H9 (cell line): ENCODE measurements at regions not wholly inside any gene's neighbourhood (a gene's known extent, or its start where the extent isn't known, plus 50 kb on each side); places are given as distances from the start of the nearest gene placed in this dataset.

Experiments
- DNase-seq: peaks from one replicate; pipeline ENCODE4 v3.0.0-alpha.2; 2017
- H2AFZ ChIP-seq: one replicate; pipeline ENCODE4 v1.6.1; 2013; ENCODE audit warnings: mild to moderate bottlenecking, low read length, control low read depth, moderate library complexity
- H2AK5ac ChIP-seq: 2 replicates; pipeline ENCODE4 v1.6.1; 2013; ENCODE audit warnings: low read length, control low read depth, mixed read lengths; ENCODE audit not compliant: insufficient read length
- H2BK120ac ChIP-seq: one replicate; pipeline ENCODE4 v1.6.1; 2013; ENCODE audit warnings: low read depth, mild to moderate bottlenecking, low read length, control low read depth, inconsistent platforms; ENCODE audit not compliant: poor library complexity, severe bottlenecking
- H2BK12ac ChIP-seq: 2 replicates; pipeline ENCODE4 v1.6.1; 2013; ENCODE audit warnings: low read length, control low read depth, mixed read lengths, low read depth; ENCODE audit not compliant: insufficient read length
- H2BK15ac ChIP-seq: 2 replicates; pipeline ENCODE4 v1.6.1; 2013; ENCODE audit warnings: low read depth, low read length, control low read depth
- H2BK20ac ChIP-seq: one replicate; pipeline ENCODE4 v1.6.1; 2013; ENCODE audit warnings: low read depth, mild to moderate bottlenecking, low read length, control low read depth, inconsistent platforms; ENCODE audit not compliant: poor library complexity, severe bottlenecking
- H2BK5ac ChIP-seq: 2 replicates; pipeline ENCODE4 v1.6.1; 2013; ENCODE audit warnings: low read length, control low read depth, mixed read lengths; ENCODE audit not compliant: insufficient read length
- H3K14ac ChIP-seq: 2 replicates; pipeline ENCODE4 v1.6.1; 2013; ENCODE audit warnings: low read length, control low read depth; ENCODE audit not compliant: insufficient read depth
- H3K18ac ChIP-seq: 2 replicates; pipeline ENCODE4 v1.6.1; 2013; ENCODE audit warnings: low read depth, mild to moderate bottlenecking, mixed read lengths, low read length, control low read depth; ENCODE audit not compliant: insufficient read length
- H3K23ac ChIP-seq: 2 replicates; pipeline ENCODE4 v1.6.1; 2013; ENCODE audit warnings: low read length, control low read depth, mixed read lengths, low read depth; ENCODE audit not compliant: insufficient read length
- H3K23me2 ChIP-seq: 2 replicates; pipeline ENCODE4 v1.6.1; 2013; ENCODE audit warnings: low read depth, mild to moderate bottlenecking, mixed read lengths, low read length, control low read depth; ENCODE audit not compliant: insufficient read length, poor library complexity, severe bottlenecking
- H3K27ac ChIP-seq: 2 replicates; pipeline ENCODE4 v1.5.1; 2013; ENCODE audit warnings: low read length, control low read depth, mixed read lengths, low read depth; ENCODE audit not compliant: insufficient read length
- H3K27me3 ChIP-seq: 2 replicates; pipeline ENCODE4 v1.6.1; 2013; ENCODE audit warnings: low read length, control low read depth, inconsistent platforms; ENCODE audit not compliant: insufficient read depth
- H3K4ac ChIP-seq: 2 replicates; pipeline ENCODE4 v1.6.1; 2013; ENCODE audit warnings: low read depth, mild to moderate bottlenecking, control low read depth, inconsistent platforms, low read length, moderate library complexity
- H3K4me1 ChIP-seq: 2 replicates; pipeline ENCODE4 v1.6.1; 2013; ENCODE audit warnings: low read length, control low read depth, inconsistent platforms; ENCODE audit not compliant: insufficient read depth
- H3K4me2 ChIP-seq: 2 replicates; pipeline ENCODE4 v1.6.1; 2013; ENCODE audit warnings: low read length, control low read depth, mixed read lengths; ENCODE audit not compliant: insufficient read length, insufficient read depth
- H3K56ac ChIP-seq: 2 replicates; pipeline ENCODE4 v1.6.1; 2013; ENCODE audit warnings: low read depth, mild to moderate bottlenecking, mixed read lengths, low read length, control low read depth; ENCODE audit not compliant: insufficient read length
- H3K79me1 ChIP-seq: 2 replicates; pipeline ENCODE4 v1.6.1; 2013; ENCODE audit warnings: low read depth, mild to moderate bottlenecking, moderate library complexity, low read length, control low read depth, inconsistent platforms; ENCODE audit not compliant: insufficient read depth, poor library complexity, severe bottlenecking
- H3K79me2 ChIP-seq: 2 replicates; pipeline ENCODE4 v1.6.1; 2013; ENCODE audit warnings: low read length, control low read depth, inconsistent platforms; ENCODE audit not compliant: insufficient read depth
- H3K9ac ChIP-seq: 2 replicates; pipeline ENCODE4 v1.6.1; 2013; ENCODE audit warnings: low read length, control low read depth, mixed read lengths; ENCODE audit not compliant: insufficient read length; ENCODE audit errors: extremely low read depth
- H3K9me3 ChIP-seq: one replicate; pipeline ENCODE4 v1.6.1; 2013; ENCODE audit warnings: low read depth, low read length, inconsistent platforms; ENCODE audit not compliant: control insufficient read depth
- H3T11ph ChIP-seq: one replicate; pipeline ENCODE4 v1.6.1; 2013; ENCODE audit warnings: mild to moderate bottlenecking, low read length, control low read depth, inconsistent platforms
- H4K20me1 ChIP-seq: one replicate; pipeline ENCODE4 v1.6.1; 2013; ENCODE audit not compliant: control insufficient read depth, insufficient read length, insufficient read depth
- H4K5ac ChIP-seq: 2 replicates; pipeline ENCODE4 v1.6.1; 2013; ENCODE audit warnings: low read depth, mild to moderate bottlenecking, mixed read lengths, low read length, control low read depth; ENCODE audit not compliant: insufficient read length
- H4K8ac ChIP-seq: replicated peaks from 2 replicates; pipeline ENCODE4 v1.6.1; 2013; ENCODE audit warnings: low read length, control low read depth, mixed read lengths, low read depth; ENCODE audit not compliant: insufficient read length
- H4K91ac ChIP-seq: 2 replicates; pipeline ENCODE4 v1.6.1; 2013; ENCODE audit warnings: low read depth, mild to moderate bottlenecking, moderate library complexity, mixed read lengths, low read length, control low read depth; ENCODE audit not compliant: insufficient read length
- H3K27ac Mint-ChIP-seq, 3 experiments: 2 replicates in 2 of 3; 3 replicates in 1 of 3; pipeline ENCODE4 v1.8.0; 2020 to 2021; ENCODE audit warnings: mixed read lengths in 3 of 3, mild to moderate bottlenecking in 1 of 3, moderate library complexity in 1 of 3
- H3K27me3 Mint-ChIP-seq: 2 replicates; pipeline ENCODE4 v1.8.0; 2021; ENCODE audit warnings: low read depth, mild to moderate bottlenecking, moderate library complexity, mixed read lengths
- H3K36me3 Mint-ChIP-seq, 3 experiments: 2 replicates in 2 of 3; 3 replicates in 1 of 3; pipeline ENCODE4 v1.8.0; 2020 to 2021; ENCODE audit warnings: low read depth in 3 of 3, mixed read lengths in 3 of 3; ENCODE audit not compliant: insufficient read depth in 1 of 3
- H3K4me1 Mint-ChIP-seq, 2 experiments: 2 replicates each; pipeline ENCODE4 v1.8.0; 2020; ENCODE audit warnings: mixed read lengths in 2 of 2
- H3K4me3 Mint-ChIP-seq, 2 experiments: 2 replicates in 1 of 2; 3 replicates in 1 of 2; pipeline ENCODE4 v1.8.0; 2020 to 2021; ENCODE audit warnings: mild to moderate bottlenecking in 2 of 2, mixed read lengths in 2 of 2, moderate library complexity in 1 of 2
- H3K9me3 Mint-ChIP-seq, 2 experiments: 2 replicates in 1 of 2; 3 replicates in 1 of 2; pipeline ENCODE4 v1.8.0; 2020; ENCODE audit warnings: mild to moderate bottlenecking in 2 of 2, mixed read lengths in 2 of 2, moderate library complexity in 1 of 2
- CTCF ChIP-seq: fragments of 200-600 bp; sonication (generic); conservative IDR thresholded peaks from 3 replicates; pipeline ENCODE4 v1.8.0; 2021; ENCODE audit warnings: antibody characterized with exemption, mild to moderate bottlenecking

GRCh38 chr4:114310296-114310925 lies 288.2 kb upstream of the UGT8 start:
- no peak overlapping the region for H3K4me2 ChIP-seq
- peaks cover 46% of the 10 kb centered on the region for H3K27me3 Mint-ChIP-seq
- H3K9ac ChIP-seq: no peak overlapping the region
- H3K14ac ChIP-seq: no peak overlapping the region
- peaks cover 9 to 12% of the 10 kb centered on the region in 2 experiments for H3K4me1 Mint-ChIP-seq
- no peak overlapping the region for H2BK20ac ChIP-seq
- H3K23ac ChIP-seq: no peak overlapping the region
- H4K5ac ChIP-seq: no peak overlapping the region
- no peaks in the 10 kb centered on the region for H3K36me3 Mint-ChIP-seq
- DNase-seq: no peak
- H3K56ac ChIP-seq: no peak overlapping the region
- H3T11ph ChIP-seq: no peak overlapping the region
- H2BK5ac ChIP-seq: no peak overlapping the region
- no peak overlapping the region for H3K4me3 Mint-ChIP-seq
- H3K4me1 ChIP-seq: no peaks in the 10 kb centered on the region
- no peaks in the 10 kb centered on the region for H3K79me1 ChIP-seq
- no peak overlapping the region for H2BK15ac ChIP-seq
- no peaks in the 10 kb centered on the region; a peak in 1 of 5 replicates for H3K9me3 Mint-ChIP-seq
- no peak overlapping the region for H3K4ac ChIP-seq
- H3K27ac Mint-ChIP-seq: no peak overlapping the region
- TF ChIP-seq CTCF: no peak
- no peaks in the 10 kb centered on the region for H3K27me3 ChIP-seq
- H4K8ac ChIP-seq: no peak overlapping the region
- no peaks in the 10 kb centered on the region for H4K20me1 ChIP-seq
- no peak overlapping the region for H3K18ac ChIP-seq
- H3K23me2 ChIP-seq: no peaks in the 10 kb centered on the region
- no peaks in the 10 kb centered on the region for H3K79me2 ChIP-seq
- H3K27ac ChIP-seq: no peak overlapping the region
- H2AK5ac ChIP-seq: no peak overlapping the region
- no peaks in the 10 kb centered on the region for H3K9me3 ChIP-seq
- no peak overlapping the region for H2BK120ac ChIP-seq
- no peak overlapping the region for H2BK12ac ChIP-seq
- H2AFZ ChIP-seq: no peak overlapping the region
- no peak overlapping the region for H4K91ac ChIP-seq
